ENCODE measurements at regions not wholly inside any gene's neighbourhood (a gene's known extent, or its start where the extent isn't known, plus 50 kb on each side); places are given as distances from the start of the nearest gene placed in this dataset.
"Not testable (repeated sequence)": the region's sequence is repeated elsewhere in the genome, so short reads cannot be mapped to it uniquely, and the experiment has no call there.

GRCh38 chr2:198308368-198308767, 504.0 kb downstream of the PLCL1 start:
- no peak for DNase-seq (ENCODE audit: low read depth)

GRCh38 chr2:198307093-198307492, 502.7 kb downstream of the PLCL1 start:
- no peak for DNase-seq (ENCODE audit: low read depth)

- no peak for DNase-seq (ENCODE audit: low read depth)
Observed at GRCh38 chr2:198304859-198305258, 500.5 kb downstream of the PLCL1 start.

- DNase-seq (ENCODE audit: low read depth): no peak
Observed at GRCh38 chr2:198297350-198297749, 493.0 kb downstream of the PLCL1 start.

- no peak for DNase-seq (ENCODE audit: low read depth)
Observed at GRCh38 chr2:198296665-198297308, 492.4 kb downstream of the PLCL1 start.

GRCh38 chr2:198293281-198293680, 488.9 kb downstream of the PLCL1 start:
- DNase-seq (ENCODE audit: low read depth): no peak

GRCh38 chr2:198289811-198290210, 485.4 kb downstream of the PLCL1 start:
- DNase-seq (ENCODE audit: low read depth): no peak

- DNase-seq (ENCODE audit: low read depth): no peak
Observed at GRCh38 chr2:198287706-198288105, 483.3 kb downstream of the PLCL1 start.

- DNase-seq (ENCODE audit: low read depth): no peak
Observed at GRCh38 chr2:198285216-198285615, 480.8 kb downstream of the PLCL1 start.

GRCh38 chr2:198283146-198283545, 478.8 kb downstream of the PLCL1 start:
- no peak for DNase-seq (ENCODE audit: low read depth)

GRCh38 chr2:198282061-198282460, 477.7 kb downstream of the PLCL1 start:
- DNase-seq (ENCODE audit: low read depth): no peak

GRCh38 chr2:198280145-198280544, 475.8 kb downstream of the PLCL1 start:
- no peak for DNase-seq (ENCODE audit: low read depth)

GRCh38 chr2:198279026-198279425, 474.6 kb downstream of the PLCL1 start:
- no peak for DNase-seq (ENCODE audit: low read depth)

- no peak for DNase-seq (ENCODE audit: low read depth)
Observed at GRCh38 chr2:198277181-198277580, 472.8 kb downstream of the PLCL1 start.

- DNase-seq (ENCODE audit: low read depth): no peak
Observed at GRCh38 chr2:198273660-198274059, 469.3 kb downstream of the PLCL1 start.

- not testable (repeated sequence) for DNase-seq (ENCODE audit: low read depth)
Observed at GRCh38 chr2:198270157-198270556, 465.8 kb downstream of the PLCL1 start.

- DNase-seq (ENCODE audit: low read depth): no peak
Observed at GRCh38 chr2:198268519-198268918, 464.1 kb downstream of the PLCL1 start.

GRCh38 chr2:198259496-198259895, 455.1 kb downstream of the PLCL1 start:
- no peak for DNase-seq (ENCODE audit: low read depth)

GRCh38 chr2:198254536-198255090, 450.2 kb downstream of the PLCL1 start:
- no peak for DNase-seq (ENCODE audit: low read depth)

- no peak for DNase-seq (ENCODE audit: low read depth)
Observed at GRCh38 chr2:198253995-198254394, 449.6 kb downstream of the PLCL1 start.

- no peak for DNase-seq (ENCODE audit: low read depth)
Observed at GRCh38 chr2:198252472-198252871, 448.1 kb downstream of the PLCL1 start.

GRCh38 chr2:198242093-198242492, 437.7 kb downstream of the PLCL1 start:
- no peak for DNase-seq (ENCODE audit: low read depth)

GRCh38 chr2:198238429-198238828, 434.0 kb downstream of the PLCL1 start:
- no peak for DNase-seq (ENCODE audit: low read depth)

- no peak for DNase-seq (ENCODE audit: low read depth)
Observed at GRCh38 chr2:198236338-198236737, 431.9 kb downstream of the PLCL1 start.
